Right hindlimb (tissue), 1 donor: ENCODE measurements at regions not wholly inside any gene's neighbourhood (a gene's known extent, or its start where the extent isn't known, plus 50 kb on each side); places are given as distances from the start of the nearest gene placed in this dataset.

Source experiments
- DNase-seq: peaks from one replicate; pipeline ENCODE4 v3.0.0-alpha.2; 2018

DNA sequence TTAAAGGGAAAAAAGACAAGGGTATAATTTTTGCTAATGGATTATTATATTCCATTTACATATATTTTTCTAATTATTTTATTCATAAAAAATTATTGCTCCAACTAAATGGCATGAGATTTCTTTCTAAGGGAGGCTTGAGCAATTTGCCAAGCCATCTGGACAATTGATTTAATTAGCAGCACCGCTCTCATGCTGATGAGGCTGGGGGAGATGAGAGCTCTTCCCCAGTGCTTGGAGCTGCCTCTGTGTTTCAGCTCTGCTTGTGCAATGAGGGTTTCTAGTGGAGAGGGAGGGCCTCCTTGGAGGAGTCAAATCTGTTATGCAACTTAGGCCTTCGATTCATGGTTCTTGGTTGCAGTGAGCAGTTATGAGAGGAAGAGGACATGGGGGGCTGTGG lies 574.3 kb downstream of the TCERG1L start:
- DNase-seq = no peak

- peak; percentile 43 for DNase-seq
These were observed 573.9 kb downstream of the TCERG1L start for GRCh38 chr10:130737621-130738020.

DNA sequence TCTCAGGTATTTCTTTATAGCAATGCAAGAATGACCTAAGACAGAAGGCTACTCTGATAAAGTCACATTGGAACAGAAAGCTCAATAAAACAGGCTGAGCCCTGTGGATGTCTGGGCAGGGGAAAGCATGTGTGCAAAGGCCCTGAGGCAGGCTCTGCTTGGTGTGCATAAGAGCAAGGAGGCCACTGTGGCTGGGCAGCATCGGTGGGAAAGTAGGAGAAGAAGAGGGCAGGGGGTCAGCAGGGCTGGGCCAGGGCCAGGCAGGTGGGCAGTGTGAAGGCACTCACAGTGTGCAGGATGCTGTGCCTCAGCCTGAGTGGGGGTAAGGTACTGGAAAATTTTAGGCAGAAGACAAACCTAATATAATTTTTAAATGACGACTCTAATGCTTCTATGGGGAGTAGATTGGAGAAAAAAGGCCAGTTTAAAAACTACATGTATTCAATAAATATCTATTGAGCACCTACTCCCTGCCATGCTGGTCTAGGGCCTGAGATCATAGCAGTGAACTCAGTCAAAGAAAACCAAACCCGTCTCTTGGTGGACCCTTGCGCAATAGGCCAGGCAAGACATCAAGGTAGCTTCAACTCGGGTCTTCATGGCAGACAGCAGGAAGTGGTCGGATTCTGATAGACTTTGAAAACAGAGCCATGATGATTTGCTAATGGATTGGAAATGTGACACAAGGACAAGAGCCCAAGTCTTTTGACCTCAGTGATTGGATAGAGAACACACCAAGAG lies 572.3 kb downstream of the TCERG1L start:
- DNase-seq = no peak

- no peak for DNase-seq
These were observed 571.8 kb downstream of the TCERG1L start for GRCh38 chr10:130739757-130740145.

DNA sequence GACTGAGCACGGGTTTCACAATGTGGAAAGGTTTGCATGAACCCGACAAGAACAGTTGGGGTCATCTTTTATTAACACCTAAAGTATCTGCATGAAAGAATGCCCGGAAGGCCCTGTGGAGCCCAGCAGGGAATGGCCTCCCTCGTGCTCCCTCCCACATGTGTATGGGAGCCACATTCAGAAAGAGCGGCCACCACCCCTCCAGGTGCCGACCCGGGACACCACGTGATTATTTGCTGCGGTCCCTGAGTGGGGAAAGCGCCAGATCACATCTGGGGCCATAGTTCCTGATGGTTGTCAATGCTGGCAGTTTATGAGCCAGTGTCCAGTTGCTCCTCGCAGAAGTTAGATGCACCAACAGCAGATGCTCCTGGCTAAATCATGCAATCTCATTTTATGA lies 571.4 kb downstream of the TCERG1L start:
- DNase-seq = no peak

- DNase-seq = no peak
These were observed 570.4 kb downstream of the TCERG1L start for GRCh38 chr10:130740915-130741750.

GRCh38 chr10:130741901-130742855 lies 569.3 kb downstream of the TCERG1L start:
- DNase-seq = no peak

DNA sequence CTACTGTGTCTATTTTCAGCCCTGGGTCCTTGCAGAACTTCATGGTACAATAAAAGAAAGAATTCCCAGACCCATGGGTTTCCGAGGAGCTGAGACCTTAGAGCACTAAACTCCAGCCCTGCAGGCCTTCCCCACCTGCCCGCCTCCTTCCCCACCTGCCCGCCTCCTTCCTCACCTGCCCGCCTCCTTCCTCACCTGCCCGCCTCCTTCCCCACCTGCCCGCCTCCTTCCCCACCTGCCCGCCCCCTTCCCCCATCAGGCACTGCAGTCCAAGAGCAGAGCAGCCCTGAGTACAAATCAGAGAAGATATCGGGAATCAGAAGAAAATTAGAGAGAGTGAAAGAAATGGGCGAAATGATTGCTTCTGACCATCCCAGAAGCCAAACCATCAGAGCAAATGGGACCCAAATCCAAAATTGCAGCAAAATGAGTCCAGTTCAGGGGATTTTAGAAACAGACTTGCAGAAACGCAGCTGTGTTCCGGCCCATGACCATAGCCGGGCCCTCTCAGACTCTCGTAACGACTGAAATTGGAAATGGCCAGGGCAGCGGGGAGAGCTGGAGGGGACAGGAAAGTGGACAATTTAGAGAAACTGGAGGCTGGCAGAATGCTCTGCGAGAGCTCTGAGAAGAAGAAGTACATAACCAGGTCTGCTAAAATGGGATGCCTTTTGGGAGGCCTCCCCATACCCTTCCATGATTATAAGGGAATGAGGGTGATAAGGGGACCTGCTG lies 568.4 kb downstream of the TCERG1L start:
- DNase-seq = no peak

DNA sequence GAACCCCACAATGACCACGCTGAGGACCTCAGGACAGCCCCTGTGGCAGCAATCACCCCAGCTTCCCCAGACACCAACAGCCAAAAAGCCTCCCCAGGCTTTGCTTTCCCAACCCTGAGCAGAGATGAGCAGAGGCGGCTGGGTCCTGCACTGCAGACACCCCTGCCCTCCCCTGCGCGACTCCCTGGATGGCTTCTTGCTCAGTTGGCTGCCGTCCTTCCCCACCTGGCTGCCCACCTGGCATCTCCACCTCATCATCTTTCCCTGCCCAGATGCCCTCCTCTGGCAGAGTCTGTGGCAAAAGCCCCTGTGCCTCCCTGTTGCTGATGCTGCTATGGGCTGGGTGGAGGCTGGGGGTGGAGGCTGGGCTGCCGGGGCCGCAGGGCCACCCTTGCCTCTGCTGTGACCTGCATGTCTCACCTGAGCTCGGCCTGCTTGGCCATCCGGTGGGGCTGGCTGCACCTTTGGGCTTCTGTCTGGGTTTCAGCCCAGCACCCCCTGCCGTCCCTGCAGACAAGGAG lies 567.7 kb downstream of the TCERG1L start:
- no peak for DNase-seq

DNA sequence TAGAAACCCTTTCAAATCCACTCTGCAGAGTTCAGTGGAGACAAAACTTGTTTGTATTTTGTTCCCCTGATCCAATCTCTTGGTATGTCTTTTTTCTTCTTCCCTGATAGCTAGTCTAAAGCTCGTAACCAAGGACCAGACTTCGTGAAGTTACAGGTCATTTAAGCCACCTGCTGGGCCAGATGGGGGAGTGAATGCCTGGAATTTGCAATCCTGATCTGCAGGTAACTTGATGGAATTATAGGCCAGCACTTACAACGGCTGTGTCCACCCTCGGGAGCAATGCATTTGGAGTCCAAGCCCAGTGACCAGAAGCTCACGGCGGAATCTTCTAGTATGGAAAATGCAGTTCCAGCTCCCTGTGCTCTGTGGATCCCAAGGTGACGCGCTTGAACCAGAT lies 566.9 kb downstream of the TCERG1L start:
- DNase-seq = no peak

DNA sequence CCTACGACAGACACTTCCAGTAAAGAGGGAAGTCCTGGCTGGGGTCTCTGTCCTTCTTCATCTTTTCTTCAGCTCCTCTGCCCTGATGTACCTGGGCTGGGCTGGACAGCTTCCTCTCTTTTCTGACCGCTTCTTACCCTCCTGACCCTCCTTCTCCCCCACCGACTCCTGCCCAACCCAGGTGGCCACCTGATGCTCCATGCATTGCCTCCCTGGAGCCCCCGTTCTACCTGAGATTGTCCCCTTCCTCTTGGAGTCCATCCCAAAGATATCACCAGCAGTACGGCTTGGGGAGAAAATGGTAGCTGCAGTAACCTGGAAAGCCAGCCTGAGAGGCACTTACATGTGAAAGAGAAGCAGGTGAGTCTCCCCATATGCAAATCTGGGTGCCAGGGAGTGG lies 566.3 kb downstream of the TCERG1L start:
- DNase-seq = no peak

DNA sequence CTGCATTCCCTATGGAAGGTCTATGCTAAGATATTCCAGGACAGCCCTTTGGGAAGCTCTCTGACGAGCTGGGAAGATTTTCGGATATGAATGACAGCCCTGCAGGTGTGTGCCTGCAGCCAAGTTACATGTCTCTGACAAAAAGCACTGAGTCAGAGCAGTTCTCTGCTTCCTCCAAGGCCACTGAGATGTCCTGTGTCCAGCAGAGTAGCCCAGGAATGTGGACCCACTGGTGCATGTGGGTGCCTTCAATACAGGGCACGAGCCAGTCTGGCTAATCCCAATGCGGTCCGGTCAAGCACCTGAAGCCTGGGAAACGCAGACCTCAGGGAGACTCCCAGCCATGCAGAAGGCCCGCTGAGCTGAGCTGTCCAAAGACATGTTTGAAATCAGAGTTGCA lies 565.7 kb downstream of the TCERG1L start:
- no peak for DNase-seq

- no peak for DNase-seq
These were observed 565.2 kb downstream of the TCERG1L start for GRCh38 chr10:130746311-130746710.

GRCh38 chr10:130747356-130747755 lies 564.2 kb downstream of the TCERG1L start:
- DNase-seq = no peak

- no peak for DNase-seq
These were observed 563.6 kb downstream of the TCERG1L start for GRCh38 chr10:130747946-130748345.

GRCh38 chr10:130748409-130749057 lies 563.0 kb downstream of the TCERG1L start:
- no peak for DNase-seq

DNA sequence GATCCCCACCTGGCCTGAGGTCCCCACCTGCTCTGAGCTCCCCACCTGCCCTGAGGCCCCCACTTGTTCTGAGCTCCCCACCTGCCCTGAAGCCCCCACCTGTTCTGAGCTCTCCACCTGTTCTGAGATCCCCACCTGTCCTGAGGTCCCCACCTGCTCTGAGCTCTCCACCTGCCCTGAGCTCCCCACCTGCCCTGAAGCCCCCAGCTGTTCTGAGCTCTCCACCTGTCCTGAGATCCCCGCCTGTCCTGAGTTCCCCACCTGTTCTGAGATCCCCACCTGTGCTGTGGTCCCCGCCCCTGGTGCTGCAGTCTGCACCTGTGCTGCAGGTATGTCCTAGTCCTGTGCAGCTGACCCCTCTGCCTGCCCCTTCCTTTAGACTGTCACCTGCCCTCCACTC lies 561.6 kb downstream of the TCERG1L start:
- no peak for DNase-seq

GRCh38 chr10:130750441-130750840 lies 561.1 kb downstream of the TCERG1L start:
- no peak for DNase-seq

DNA sequence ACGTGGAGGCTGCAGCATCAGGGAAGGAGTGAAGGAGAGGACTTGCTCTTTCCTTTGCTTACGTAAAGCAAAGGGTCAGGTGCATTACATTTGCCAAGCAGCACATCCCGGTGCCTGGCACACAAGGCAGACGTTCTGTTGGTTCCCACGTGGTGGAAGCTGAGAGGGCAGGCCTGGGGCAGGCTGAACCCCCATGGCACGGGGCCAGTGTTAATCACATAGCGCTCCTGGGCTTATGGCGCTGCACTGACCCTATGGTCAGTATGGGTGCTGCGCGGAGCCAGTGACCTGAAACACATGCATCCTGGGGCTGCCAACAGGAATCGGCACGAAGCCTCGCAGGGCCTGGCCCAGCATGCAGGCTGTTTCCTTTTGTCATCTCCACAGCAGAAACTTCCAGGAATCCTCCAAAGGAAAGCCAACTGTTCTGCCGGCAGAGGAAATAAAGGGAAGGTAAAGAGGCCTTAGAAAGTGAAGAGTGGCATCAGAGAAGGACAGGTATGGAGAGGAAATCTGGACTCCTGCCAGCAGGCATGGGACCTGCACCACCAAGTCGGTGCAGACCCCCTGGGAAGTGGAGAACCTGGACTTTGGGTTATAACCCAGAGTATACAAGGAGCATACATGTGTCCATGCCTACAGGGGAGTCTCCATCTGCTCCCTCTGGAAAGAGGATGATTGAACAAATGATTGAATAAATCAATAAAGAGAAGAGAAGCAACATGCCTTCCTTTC lies 560.2 kb downstream of the TCERG1L start:
- DNase-seq = no peak

DNA sequence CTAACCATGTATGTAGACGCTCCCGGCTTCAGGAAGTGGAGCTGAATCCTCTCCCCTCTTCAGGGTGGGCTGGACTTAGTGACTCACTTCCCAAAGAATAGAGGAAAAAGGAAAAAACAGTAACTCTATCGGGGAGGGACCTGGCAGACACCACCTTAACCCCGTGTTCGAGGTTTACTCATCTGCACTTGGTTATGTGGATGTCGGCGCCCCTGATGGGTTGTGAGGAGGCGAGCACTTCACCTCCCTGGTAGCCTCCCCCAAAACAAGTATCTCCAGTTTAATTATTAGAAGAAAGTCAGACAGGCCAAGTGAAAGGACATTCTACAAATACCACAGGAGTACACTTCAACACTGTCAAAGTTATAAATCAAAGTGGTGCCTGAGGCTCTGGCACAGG lies 559.7 kb downstream of the TCERG1L start:
- no peak for DNase-seq

- no peak for DNase-seq
These were observed 554.9 kb downstream of the TCERG1L start for GRCh38 chr10:130756651-130757050.
